Ovary (tissue), 7 donors: ENCODE measurements at regions not wholly inside any gene's neighbourhood (a gene's known extent, or its start where the extent isn't known, plus 50 kb on each side); places are given as distances from the start of the nearest gene placed in this dataset.

Source experiments
- DNase-seq, 5 donors: peaks; one replicate each; pipeline ENCODE4 v3.0.0-alpha.2; 2019 to 2020
- H3K27ac ChIP-seq, 2 donors: fragments of 200-600 bp; one replicate each; pipeline versions ENCODE4 v1.5.1 to v1.8.0; 2019 to 2022
- H3K27me3 ChIP-seq: fragments of 200-600 bp; one replicate; pipeline ENCODE4 v1.8.0; 2022
- H3K36me3 ChIP-seq: fragments of 200-600 bp; sonication (generic); one replicate; pipeline ENCODE4 v1.5.1; 2019
- H3K4me1 ChIP-seq: one replicate; pipeline ENCODE4 v1.8.1; 2013; ENCODE audit warnings: mild to moderate bottlenecking, moderate library complexity; ENCODE audit not compliant: insufficient read depth
- H3K4me3 ChIP-seq: fragments of 200-600 bp; sonication (generic); one replicate; pipeline ENCODE4 v1.5.1; 2017
- H3K9me3 ChIP-seq, 2 donors: fragments of 200-600 bp in 1 of 2; sonication (generic) in 1 of 2; one replicate each; pipeline versions ENCODE4 v1.5.1 to v1.8.1; 2013 to 2019; ENCODE audit warnings: mild to moderate bottlenecking in 1 of 2, moderate library complexity in 1 of 2
- EP300 ChIP-seq: sonication (generic); formaldehyde crosslinking; IDR thresholded peaks from one replicate; pipeline ENCODE4 v1.6.1; 2017; ENCODE audit warnings: antibody characterized with exemption
- POLR2A ChIP-seq: fragments of 450-650 bp; IDR thresholded peaks from one replicate; pipeline ENCODE4 v1.6.1; 2017; ENCODE audit warnings: antibody characterized with exemption, mild to moderate bottlenecking, moderate library complexity
- WGBS, 3 donors: extraction: QIAGEN DNeasy Blood & Tissue Kit in 1 of 3; methylation state at CpG; one replicate each; pipeline versions ENCODE4 v1.1.5 to v1.1.7; 2013 to 2017; 5-methylcytosine and 5-hydroxymethylcytosine counted together
- intact Hi-C, 4 donors: fragments of 100-400 bp; cut with DNase I; formaldehyde crosslinking; loops; one replicate each; pipeline versions ENCODE4 v1.11.0 to v1.15.1; 2022 to 2023
- TF ChIP-seq, protein P1 (sequence below), 3 donors: fragments of 450-650 bp in 2 of 3; fragments of 200-600 bp in 1 of 3; IDR thresholded peaks; one replicate each; pipeline versions ENCODE4 v1.5.1 to v1.8.0; 2016 to 2022; ENCODE audit warnings: antibody characterized with exemption in 3 of 3, mild to moderate bottlenecking in 1 of 3
- donor health status: DM: no; HTN: no; CAD: no; lungs with moderate emphysema.
- donor health status: DM: no; HTN: no; CAD: no.
- donor health status: Bipolar disorder and iron deficiency.
- donor health status: DM: no; HTN: no; CAD: no.
- donor health status: DM: yes; HTN: yes; CAD: no.

DNA sequence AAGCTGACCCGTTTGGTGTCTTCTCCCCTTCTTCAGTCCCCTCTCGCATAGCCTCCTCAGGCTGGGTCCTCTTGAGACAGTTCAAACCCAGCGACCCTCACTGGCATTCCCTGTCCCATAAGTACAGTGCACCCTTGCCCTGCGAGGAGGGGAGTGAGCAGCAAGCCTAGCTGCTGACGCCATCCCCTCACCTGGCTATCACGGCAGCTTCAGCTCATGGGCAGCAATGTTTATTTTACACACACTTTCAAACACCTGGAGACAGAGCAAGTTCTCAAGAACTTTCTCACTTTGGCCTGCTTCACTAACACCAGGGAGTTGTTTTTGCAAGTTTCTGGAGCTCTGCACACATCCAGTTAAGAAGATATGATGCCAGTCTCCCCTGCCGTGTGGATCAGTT, 189.6 kb upstream of the E2F8 start:
- Histone ChIP-seq H3K36me3 (no peaks in the 10 kb centered on the region), H3K9me3 (no peaks in the 10 kb centered on the region), H3K4me3 (no peak overlapping the region), H3K27me3 (no peaks in the 10 kb centered on the region), H3K4me1 (no peaks in the 10 kb centered on the region), H3K27ac (no peak overlapping the region)
- 69 to 75% (median 73%) methylated on average over 7 of the region's 7 CpGs for WGBS, 3 donors
- intact Hi-C loops = no loop called here
- no peak for TF ChIP-seq POLR2A
- TF ChIP-seq, protein P1, sequence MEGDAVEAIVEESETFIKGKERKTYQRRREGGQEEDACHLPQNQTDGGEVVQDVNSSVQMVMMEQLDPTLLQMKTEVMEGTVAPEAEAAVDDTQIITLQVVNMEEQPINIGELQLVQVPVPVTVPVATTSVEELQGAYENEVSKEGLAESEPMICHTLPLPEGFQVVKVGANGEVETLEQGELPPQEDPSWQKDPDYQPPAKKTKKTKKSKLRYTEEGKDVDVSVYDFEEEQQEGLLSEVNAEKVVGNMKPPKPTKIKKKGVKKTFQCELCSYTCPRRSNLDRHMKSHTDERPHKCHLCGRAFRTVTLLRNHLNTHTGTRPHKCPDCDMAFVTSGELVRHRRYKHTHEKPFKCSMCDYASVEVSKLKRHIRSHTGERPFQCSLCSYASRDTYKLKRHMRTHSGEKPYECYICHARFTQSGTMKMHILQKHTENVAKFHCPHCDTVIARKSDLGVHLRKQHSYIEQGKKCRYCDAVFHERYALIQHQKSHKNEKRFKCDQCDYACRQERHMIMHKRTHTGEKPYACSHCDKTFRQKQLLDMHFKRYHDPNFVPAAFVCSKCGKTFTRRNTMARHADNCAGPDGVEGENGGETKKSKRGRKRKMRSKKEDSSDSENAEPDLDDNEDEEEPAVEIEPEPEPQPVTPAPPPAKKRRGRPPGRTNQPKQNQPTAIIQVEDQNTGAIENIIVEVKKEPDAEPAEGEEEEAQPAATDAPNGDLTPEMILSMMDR (IDR thresholded peaks at IDR 0.05) = no peak
- TF ChIP-seq EP300 = no peak
- no peak for DNase-seq

DNA sequence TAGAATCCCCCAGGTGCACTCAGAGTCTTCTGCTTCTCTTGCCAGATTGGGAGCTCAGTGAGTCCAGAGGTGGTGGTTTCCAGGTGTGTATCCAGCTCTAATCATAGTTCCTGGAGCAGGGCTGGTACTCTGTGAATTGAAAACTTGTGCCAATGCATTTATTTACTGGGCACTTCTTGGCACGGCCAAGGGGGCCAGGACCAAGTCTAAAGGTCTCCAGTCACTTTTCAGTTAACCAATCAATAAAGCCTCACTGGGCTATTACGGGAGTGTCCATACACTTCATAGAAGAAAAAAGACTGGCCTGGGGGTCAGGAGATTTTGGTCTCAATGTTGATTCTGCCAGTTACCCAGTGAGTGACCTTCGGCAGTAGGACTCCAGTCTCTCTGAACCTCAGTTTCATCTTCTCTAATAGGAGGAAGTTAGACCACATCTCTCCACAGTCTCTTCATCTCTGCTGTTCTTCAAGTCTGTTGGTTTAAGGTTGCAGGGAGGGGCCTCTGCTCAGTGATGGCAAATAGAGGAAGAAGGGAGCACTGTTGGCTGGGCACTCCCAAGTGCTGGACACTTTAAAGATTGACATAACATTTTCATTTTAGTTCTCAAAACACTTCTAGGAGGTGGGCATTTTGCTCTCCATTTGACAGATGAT, 188.5 kb upstream of the E2F8 start:
- H3K27me3 ChIP-seq = no peaks in the 10 kb centered on the region
- 81 to 89% (median 88%) methylated on average over 3 of the region's 3 CpGs for WGBS, 3 donors
- TF ChIP-seq POLR2A (no peak), EP300 (no peak)
- TF ChIP-seq, protein P1 (IDR thresholded peaks at IDR 0.05) = no peak
- H3K27ac ChIP-seq = no peak overlapping the region
- no peak overlapping the region for H3K4me3 ChIP-seq
- H3K36me3 ChIP-seq = no peaks in the 10 kb centered on the region
- intact Hi-C loops = no loop called here
- no peak for DNase-seq
- no peaks in the 10 kb centered on the region for H3K4me1 ChIP-seq
- H3K9me3 ChIP-seq = no peaks in the 10 kb centered on the region

DNA sequence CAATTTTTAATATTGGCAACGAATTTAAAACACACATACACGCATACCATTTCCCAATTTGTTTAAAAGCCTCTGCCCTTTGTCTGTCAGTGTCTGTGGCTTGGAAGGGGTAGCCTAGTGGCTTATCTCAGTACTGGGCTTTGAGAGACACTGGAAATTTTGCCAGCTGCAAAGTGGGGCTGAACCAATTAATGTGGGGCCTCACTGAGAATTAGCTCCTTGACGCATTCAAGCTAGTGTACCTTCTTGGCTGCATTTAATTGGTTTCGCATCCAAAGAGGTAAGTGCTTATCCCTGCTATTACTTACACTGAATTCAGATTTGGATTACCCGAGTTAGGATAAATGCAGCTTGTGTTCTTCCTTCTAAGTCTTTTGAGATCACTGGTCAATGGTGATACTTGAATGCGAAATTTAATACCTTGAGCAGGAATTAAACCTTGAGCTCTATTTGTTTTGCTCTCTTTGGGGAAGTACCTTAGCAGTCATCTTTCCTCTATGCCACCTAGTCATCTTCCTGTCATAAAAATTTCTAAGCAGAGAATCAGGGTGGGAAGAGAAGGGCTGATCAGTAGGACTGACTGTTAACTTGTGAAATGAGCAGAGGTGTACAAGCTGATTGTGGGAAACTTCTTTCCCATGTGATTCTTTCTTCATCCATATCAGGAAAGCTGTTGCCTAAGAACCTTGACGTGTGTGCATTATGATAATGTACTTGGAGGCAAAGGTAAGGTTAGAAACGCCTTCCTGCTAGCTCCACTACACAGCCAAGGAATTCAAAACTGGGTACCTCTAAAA, 187.7 kb upstream of the E2F8 start:
- 67 to 74% (median 72%) methylated on average over 8 of the region's 8 CpGs for WGBS, 3 donors
- DNase-seq = no peak
- Histone ChIP-seq H3K4me3 (no peak overlapping the region), H3K27me3 (no peaks in the 10 kb centered on the region), H3K36me3 (no peaks in the 10 kb centered on the region), H3K9me3 (no peaks in the 10 kb centered on the region), H3K27ac (no peak overlapping the region), H3K4me1 (no peaks in the 10 kb centered on the region)
- TF ChIP-seq EP300 (no peak), POLR2A (no peak)
- TF ChIP-seq, protein P1 (IDR thresholded peaks at IDR 0.05) = no peak
- intact Hi-C loops = no loop called here

DNA sequence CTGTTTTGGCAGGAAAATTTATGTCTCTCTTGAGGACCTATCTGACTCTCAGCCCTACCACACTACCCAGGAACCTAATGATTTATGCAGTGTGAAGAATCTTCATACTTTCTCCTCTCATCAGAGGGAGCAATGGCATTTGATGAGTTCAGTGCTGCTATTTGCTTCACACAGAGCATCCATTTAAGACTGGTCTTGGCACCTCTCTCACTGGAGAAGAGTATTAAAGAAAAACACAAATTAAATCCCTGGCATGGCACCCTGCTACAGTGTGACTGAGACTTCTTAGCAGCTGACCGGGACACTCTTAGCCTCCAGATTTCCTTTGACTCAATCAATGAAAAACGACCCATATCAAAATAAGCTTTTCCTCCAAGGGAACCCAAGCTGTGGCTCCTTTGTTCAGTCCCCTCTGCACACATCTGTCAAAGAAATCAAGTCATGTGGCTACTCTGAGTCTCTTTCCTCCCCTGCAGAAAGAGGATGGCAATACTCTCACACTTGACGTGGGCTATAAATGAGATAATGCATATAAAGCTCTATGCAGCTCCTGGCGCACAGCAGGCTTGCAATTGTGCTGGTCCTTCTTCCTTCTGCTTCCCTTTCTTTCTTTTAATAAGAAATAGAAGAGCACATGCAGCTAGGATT, 186.1 kb upstream of the E2F8 start:
- Histone ChIP-seq H3K9me3 (no peaks in the 10 kb centered on the region), H3K4me3 (no peak overlapping the region), H3K27me3 (no peaks in the 10 kb centered on the region), H3K36me3 (no peaks in the 10 kb centered on the region), H3K4me1 (no peaks in the 10 kb centered on the region), H3K27ac (no peak overlapping the region)
- TF ChIP-seq, protein P1 (IDR thresholded peaks at IDR 0.05) = no peak
- TF ChIP-seq EP300 (no peak), POLR2A (no peak)
- WGBS, 3 donors = 42 to 55% (median 46%) methylated on average over 4 of the region's 4 CpGs
- DNase-seq = no peak
- intact Hi-C loops = no loop called here
